ENCODE measurements at regions not wholly inside any gene's neighbourhood (a gene's known extent, or its start where the extent isn't known, plus 50 kb on each side); places are given as distances from the start of the nearest gene placed in this dataset.

DNA sequence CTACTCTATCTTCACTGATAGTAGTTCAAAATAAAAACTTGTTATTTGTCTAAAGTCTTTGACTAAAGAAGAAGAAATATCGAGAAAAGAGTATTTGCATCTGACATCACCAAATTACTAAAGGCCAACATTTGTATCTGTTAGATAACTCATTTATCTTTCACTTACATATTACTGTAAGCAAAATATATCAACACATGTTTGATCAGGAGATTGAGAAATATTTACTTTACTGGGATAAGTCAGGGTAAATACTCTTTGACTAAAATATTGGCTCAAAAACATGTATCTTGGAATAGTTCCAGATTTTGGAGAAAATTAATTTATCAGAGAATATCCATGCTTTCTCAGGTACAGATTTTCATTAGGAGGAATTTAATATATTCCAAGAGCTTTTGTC is 306.0 kb downstream of the TENT5A start:
- ChIA-PET CTCF (no interaction called here), POLR2A (no interaction called here)
- Histone ChIP-seq H3K4me3 (ENCODE audit: low read depth in 2 of 2, low read length in 2 of 2) (no peak overlapping the region), H3K36me3 (ENCODE audit: control insufficient read depth, insufficient read depth, low read length) (no peaks in the 10 kb centered on the region), H3K27me3 (ENCODE audit: control insufficient read depth, insufficient read depth, low read length) (no peaks in the 10 kb centered on the region), H3K27ac (ENCODE audit: low read length) (no peak overlapping the region), H3K9me3 (ENCODE audit: control insufficient read depth, insufficient read depth, low read depth, low read length) (no peaks in the 10 kb centered on the region), H3K4me1 (ENCODE audit: control insufficient read depth, insufficient read depth, low read length) (no peaks in the 10 kb centered on the region)
- DNase-seq (ENCODE audit: low read depth, low spot score) = no peak
- in situ Hi-C loops (cut with HindIII; ENCODE audit: low pct_unique_long_range_greater_than_20kb, low sequenced_read_pairs) (no loop called here), intact Hi-C loops (cut with micrococcal nuclease; ENCODE audit: unreplicated experiment) (no loop called here)
- ATAC-seq = no peak
- TF ChIP-seq SIN3A (IDR thresholded peaks at IDR 0.05; ENCODE audit: borderline replicate concordance, insufficient read depth, low read depth, low read length) (no peak), CTCF (IDR thresholded peaks at IDR 0.05) (no peak), TCF7L2 (IDR thresholded peaks at IDR 0.05; ENCODE audit: low read depth, low read length) (no peak), POLR2AphosphoS5 (IDR thresholded peaks at IDR 0.05; ENCODE audit: low read depth, low read length) (no peak)
- TF ChIP-seq, protein P1, sequence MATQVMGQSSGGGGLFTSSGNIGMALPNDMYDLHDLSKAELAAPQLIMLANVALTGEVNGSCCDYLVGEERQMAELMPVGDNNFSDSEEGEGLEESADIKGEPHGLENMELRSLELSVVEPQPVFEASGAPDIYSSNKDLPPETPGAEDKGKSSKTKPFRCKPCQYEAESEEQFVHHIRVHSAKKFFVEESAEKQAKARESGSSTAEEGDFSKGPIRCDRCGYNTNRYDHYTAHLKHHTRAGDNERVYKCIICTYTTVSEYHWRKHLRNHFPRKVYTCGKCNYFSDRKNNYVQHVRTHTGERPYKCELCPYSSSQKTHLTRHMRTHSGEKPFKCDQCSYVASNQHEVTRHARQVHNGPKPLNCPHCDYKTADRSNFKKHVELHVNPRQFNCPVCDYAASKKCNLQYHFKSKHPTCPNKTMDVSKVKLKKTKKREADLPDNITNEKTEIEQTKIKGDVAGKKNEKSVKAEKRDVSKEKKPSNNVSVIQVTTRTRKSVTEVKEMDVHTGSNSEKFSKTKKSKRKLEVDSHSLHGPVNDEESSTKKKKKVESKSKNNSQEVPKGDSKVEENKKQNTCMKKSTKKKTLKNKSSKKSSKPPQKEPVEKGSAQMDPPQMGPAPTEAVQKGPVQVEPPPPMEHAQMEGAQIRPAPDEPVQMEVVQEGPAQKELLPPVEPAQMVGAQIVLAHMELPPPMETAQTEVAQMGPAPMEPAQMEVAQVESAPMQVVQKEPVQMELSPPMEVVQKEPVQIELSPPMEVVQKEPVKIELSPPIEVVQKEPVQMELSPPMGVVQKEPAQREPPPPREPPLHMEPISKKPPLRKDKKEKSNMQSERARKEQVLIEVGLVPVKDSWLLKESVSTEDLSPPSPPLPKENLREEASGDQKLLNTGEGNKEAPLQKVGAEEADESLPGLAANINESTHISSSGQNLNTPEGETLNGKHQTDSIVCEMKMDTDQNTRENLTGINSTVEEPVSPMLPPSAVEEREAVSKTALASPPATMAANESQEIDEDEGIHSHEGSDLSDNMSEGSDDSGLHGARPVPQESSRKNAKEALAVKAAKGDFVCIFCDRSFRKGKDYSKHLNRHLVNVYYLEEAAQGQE (IDR thresholded peaks at IDR 0.05; ENCODE audit: insufficient read depth in 1 of 2, low read depth in 2 of 2, low read length in 1 of 2) = no peak
- no TSS peak for BruUV-seq (replicated peaks)

DNA sequence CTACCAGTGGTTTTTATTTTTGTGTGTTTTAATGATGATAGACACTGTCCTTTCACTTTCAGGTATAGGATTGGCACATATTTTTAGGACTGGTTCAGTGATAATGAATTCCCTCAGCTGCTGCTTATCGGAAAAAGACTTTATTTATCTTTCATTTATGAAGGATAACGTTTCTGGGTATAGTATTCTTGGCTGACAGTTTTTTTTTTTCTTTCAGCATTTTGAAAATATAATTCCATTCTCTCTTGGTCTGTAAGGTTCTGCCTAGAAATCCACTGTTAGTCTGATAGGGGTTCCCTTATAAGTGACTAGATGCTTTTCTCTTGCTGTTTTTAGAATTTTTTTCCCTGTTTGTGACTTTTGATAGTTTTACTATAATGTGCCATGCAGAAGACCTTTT is 313.1 kb downstream of the TENT5A start:
- POLR2A ChIA-PET = no interaction called here
- Histone ChIP-seq H3K27ac (ENCODE audit: low read length) (no peak overlapping the region), H3K9me3 (ENCODE audit: control insufficient read depth, insufficient read depth, low read depth, low read length) (peaks cover 13% of the 10 kb centered on the region; the same call in 1 of the 2 replicates), H3K36me3 (ENCODE audit: control insufficient read depth, insufficient read depth, low read length) (no peaks in the 10 kb centered on the region), H3K4me1 (ENCODE audit: control insufficient read depth, insufficient read depth, low read length) (no peaks in the 10 kb centered on the region), H3K27me3 (ENCODE audit: control insufficient read depth, insufficient read depth, low read length) (no peaks in the 10 kb centered on the region), H3K4me3 (ENCODE audit: low read depth in 2 of 2, low read length in 2 of 2) (no peak overlapping the region)
- TF ChIP-seq POLR2AphosphoS5 (IDR thresholded peaks at IDR 0.05; ENCODE audit: low read depth, low read length) (no peak), TCF7L2 (IDR thresholded peaks at IDR 0.05; ENCODE audit: low read depth, low read length) (no peak), CTCF (IDR thresholded peaks at IDR 0.05) (no peak), SIN3A (IDR thresholded peaks at IDR 0.05; ENCODE audit: borderline replicate concordance, insufficient read depth, low read depth, low read length) (no peak)
- TF ChIP-seq, protein P1 (IDR thresholded peaks at IDR 0.05; ENCODE audit: insufficient read depth in 1 of 2, low read depth in 2 of 2, low read length in 1 of 2) = no peak
- DNase-seq (ENCODE audit: low read depth, low spot score) (no peak), ATAC-seq (no peak)
- BruUV-seq (replicated peaks) = no TSS peak
- intact Hi-C loops (cut with micrococcal nuclease; ENCODE audit: unreplicated experiment) (no loop called here), in situ Hi-C loops (cut with HindIII; ENCODE audit: low pct_unique_long_range_greater_than_20kb, low sequenced_read_pairs) (no loop called here)
- CTCF ChIA-PET = no interaction called here
